Effector memory CD4-positive, alpha-beta T cell (primary cell): ENCODE measurements at regions not wholly inside any gene's neighbourhood (a gene's known extent, or its start where the extent isn't known, plus 50 kb on each side); places are given as distances from the start of the nearest gene placed in this dataset.

Experiments
- DNase-seq, 3 donors: peaks; one replicate each; pipeline ENCODE4 v3.0.0-alpha.2; 2020
- H3K27ac ChIP-seq: 2 replicates; pipeline ENCODE4 v1.7.0; 2013; ENCODE audit warnings: mild to moderate bottlenecking, low read length, moderate library complexity; ENCODE audit not compliant: insufficient read depth, poor library complexity, severe bottlenecking
- H3K27me3 ChIP-seq: replicated peaks from 2 replicates; pipeline ENCODE4 v1.7.0; 2013; ENCODE audit warnings: mild to moderate bottlenecking, low read length; ENCODE audit not compliant: insufficient read depth, control insufficient read depth, poor library complexity, severe bottlenecking
- H3K36me3 ChIP-seq: 2 replicates; pipeline ENCODE4 v1.7.0; 2013; ENCODE audit warnings: mild to moderate bottlenecking, low read length, moderate library complexity; ENCODE audit not compliant: control insufficient read depth, insufficient read depth
- H3K4me1 ChIP-seq: 2 replicates; pipeline ENCODE4 v1.7.0; 2013; ENCODE audit warnings: low read length, mild to moderate bottlenecking; ENCODE audit not compliant: control insufficient read depth, insufficient read depth, poor library complexity, severe bottlenecking
- H3K4me3 ChIP-seq: 2 replicates; pipeline ENCODE4 v1.7.0; 2013; ENCODE audit warnings: low read length, low read depth, mild to moderate bottlenecking; ENCODE audit not compliant: insufficient read depth, poor library complexity, severe bottlenecking
- H3K9me3 ChIP-seq: 2 replicates; pipeline ENCODE4 v1.7.0; 2013; ENCODE audit warnings: mild to moderate bottlenecking, low read length, moderate library complexity; ENCODE audit not compliant: control insufficient read depth

DNA sequence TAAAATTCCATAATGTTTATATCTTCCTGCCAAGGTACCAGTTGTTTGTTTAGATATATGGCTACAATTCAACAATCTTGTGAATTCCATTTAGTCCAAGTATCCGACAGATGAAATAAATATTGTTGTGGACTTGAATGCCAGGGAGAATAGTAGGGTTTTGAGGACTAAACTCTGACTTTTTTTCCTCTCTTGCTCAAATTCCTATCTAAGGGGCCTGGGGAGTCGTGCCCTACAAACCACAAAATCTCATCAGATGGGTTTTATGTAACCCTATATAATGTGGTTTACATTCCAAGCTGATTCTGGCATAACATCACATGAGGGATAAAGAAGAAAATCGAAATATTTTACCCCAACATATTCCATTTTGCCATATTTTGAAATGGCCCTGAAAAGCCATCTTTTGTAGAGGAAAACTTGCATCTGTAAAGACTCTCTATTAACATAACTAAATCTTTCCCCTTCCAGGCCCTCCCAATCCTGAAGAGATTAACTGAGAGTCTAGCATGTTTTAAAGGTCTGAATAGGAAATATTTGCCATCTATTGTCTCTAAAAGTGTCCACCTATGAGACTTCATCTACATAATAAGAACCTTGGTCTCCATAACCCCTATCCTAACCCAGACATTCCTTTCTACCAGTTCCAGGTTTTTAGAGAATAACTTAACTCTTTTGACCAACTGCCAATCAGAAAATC, 184.7 kb upstream of the KITLG start:
- Histone ChIP-seq H3K9me3 (no peaks in the 10 kb centered on the region), H3K4me3 (no peak overlapping the region), H3K27ac (no peak overlapping the region), H3K36me3 (no peaks in the 10 kb centered on the region), H3K4me1 (no peaks in the 10 kb centered on the region), H3K27me3 (no peaks in the 10 kb centered on the region)
- no peak for DNase-seq

GRCh38 chr12:88763536-88764100, 183.3 kb upstream of the KITLG start:
- DNase-seq: no peak

DNA sequence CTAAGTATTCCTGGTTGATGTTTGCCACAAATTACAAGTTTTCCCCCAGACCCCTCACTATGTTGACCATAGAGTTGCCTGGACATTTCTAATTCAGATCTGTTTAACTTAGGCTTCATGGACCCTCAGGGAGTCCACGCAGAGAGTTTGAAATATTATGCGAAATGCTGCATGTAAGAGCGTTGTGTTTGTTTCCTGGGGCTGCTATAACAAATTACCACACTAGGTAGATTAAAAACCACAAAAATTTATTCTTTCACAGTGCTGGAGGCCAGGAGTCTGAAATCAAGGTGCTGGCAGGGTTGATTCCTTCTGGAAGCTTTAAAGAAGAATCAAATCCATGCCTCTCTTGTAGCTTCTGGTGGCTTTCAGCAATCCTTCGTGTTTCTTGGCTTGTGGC, 177.9 kb upstream of the KITLG start:
- no peaks in the 10 kb centered on the region for H3K9me3 ChIP-seq
- no peaks in the 10 kb centered on the region for H3K4me1 ChIP-seq
- no peaks in the 10 kb centered on the region for H3K36me3 ChIP-seq
- H3K27ac ChIP-seq: no peak overlapping the region
- H3K4me3 ChIP-seq: no peak overlapping the region
- no peak for DNase-seq
- no peaks in the 10 kb centered on the region for H3K27me3 ChIP-seq

More at GRCh38 chr12:88763536-88764100, 183.3 kb upstream of the KITLG start:
- Histone ChIP-seq H3K27me3 (no peaks in the 10 kb centered on the region), H3K36me3 (no peaks in the 10 kb centered on the region), H3K27ac (no peak overlapping the region), H3K9me3 (no peaks in the 10 kb centered on the region), H3K4me3 (no peak overlapping the region), H3K4me1 (no peaks in the 10 kb centered on the region)

DNA sequence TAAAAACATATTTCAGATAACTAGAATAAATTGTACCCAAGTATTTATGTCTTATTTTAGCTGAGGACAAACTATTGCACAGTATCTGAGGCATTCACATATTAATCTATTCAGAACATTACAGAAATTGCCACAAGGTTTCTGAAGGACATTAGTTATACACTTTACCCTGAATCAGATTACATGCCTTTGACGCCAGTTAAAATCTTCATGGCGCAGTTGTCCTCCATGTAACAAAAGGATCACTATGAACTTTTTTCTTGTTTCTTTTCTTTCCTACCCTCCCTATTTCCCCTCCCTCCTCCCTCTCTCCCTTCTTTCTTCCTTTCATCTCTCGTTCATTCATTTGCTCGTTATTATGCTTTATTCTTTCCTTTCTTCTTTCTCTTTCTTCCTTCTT, 176.6 kb upstream of the KITLG start:
- no peaks in the 10 kb centered on the region for H3K27me3 ChIP-seq
- no peaks in the 10 kb centered on the region for H3K36me3 ChIP-seq
- H3K4me1 ChIP-seq: no peaks in the 10 kb centered on the region
- no peak overlapping the region for H3K4me3 ChIP-seq
- DNase-seq: no peak
- no peak overlapping the region for H3K27ac ChIP-seq
- H3K9me3 ChIP-seq: no peaks in the 10 kb centered on the region

DNA sequence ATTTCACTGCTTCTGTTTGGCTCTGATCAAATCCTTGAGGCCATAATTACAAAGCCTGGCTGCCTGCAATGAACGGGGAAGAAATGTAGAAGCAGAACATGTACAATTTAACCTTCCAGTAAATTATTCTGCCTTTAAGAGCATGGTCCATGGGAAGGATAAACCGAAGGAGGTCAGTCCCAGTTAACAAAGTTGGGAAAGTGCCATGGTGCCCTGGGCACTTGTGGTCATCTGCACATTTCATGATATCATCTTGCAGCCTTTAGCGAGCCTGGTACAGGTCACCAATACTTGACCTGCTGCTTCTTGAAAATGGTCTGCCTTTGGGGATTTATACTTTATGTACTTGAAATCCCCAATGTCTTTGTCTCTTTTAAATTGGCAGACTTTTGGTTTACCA, 175.9 kb upstream of the KITLG start:
- Histone ChIP-seq H3K36me3 (no peaks in the 10 kb centered on the region), H3K4me3 (no peak overlapping the region), H3K27me3 (no peaks in the 10 kb centered on the region), H3K9me3 (no peaks in the 10 kb centered on the region), H3K4me1 (no peaks in the 10 kb centered on the region), H3K27ac (no peak overlapping the region)
- no peak for DNase-seq

DNA sequence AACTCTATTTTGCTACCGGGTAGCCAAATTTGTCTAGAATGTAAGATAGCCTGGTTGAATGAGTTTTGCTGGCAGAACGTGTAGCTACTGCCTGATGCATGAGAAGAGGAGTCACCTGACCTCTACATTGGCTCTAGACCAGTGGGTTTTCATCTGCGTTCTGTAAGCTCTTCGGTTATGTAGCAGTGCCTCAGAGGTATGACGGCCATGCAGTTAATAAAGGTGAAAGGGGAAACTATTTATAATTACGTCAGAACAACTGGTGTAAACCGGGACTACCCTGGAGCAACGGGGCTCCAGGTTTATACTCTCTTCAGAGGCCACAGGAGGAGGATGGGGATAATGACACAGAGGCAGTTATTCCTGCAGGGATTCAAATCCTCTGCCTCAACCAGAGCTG, 173.4 kb upstream of the KITLG start:
- no peak for DNase-seq
- Histone ChIP-seq H3K36me3 (no peaks in the 10 kb centered on the region), H3K27me3 (no peaks in the 10 kb centered on the region), H3K4me3 (no peak overlapping the region), H3K4me1 (no peaks in the 10 kb centered on the region), H3K9me3 (no peaks in the 10 kb centered on the region), H3K27ac (no peak overlapping the region)

GRCh38 chr12:88753066-88753465, 172.8 kb upstream of the KITLG start:
- H3K36me3 ChIP-seq: no peaks in the 10 kb centered on the region
- H3K4me1 ChIP-seq: no peaks in the 10 kb centered on the region
- H3K27ac ChIP-seq: no peak overlapping the region
- no peak for DNase-seq
- H3K9me3 ChIP-seq: no peaks in the 10 kb centered on the region
- no peak overlapping the region for H3K4me3 ChIP-seq
- no peaks in the 10 kb centered on the region for H3K27me3 ChIP-seq

DNA sequence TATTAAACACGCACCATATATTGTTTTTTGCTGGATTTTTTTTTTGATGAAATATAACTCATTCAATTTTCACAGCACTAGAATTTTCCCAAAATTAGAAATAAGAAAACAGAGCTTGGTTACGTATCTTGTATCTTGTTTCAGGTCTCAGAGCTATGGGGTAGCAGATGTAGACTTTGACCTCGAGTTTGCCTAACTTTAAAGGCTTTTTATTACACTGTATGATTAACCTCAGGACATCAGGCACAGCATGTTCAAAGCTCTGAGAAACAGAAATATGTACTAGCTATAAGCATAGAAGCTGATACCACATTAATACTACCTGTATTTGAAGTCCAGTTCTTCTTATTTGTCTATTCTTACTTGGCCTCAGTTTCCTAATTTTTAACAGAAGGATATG, 171.9 kb upstream of the KITLG start:
- Histone ChIP-seq H3K4me3 (no peak overlapping the region), H3K27ac (no peak overlapping the region), H3K9me3 (no peaks in the 10 kb centered on the region), H3K27me3 (no peaks in the 10 kb centered on the region), H3K4me1 (no peaks in the 10 kb centered on the region), H3K36me3 (no peaks in the 10 kb centered on the region)
- no peak for DNase-seq

DNA sequence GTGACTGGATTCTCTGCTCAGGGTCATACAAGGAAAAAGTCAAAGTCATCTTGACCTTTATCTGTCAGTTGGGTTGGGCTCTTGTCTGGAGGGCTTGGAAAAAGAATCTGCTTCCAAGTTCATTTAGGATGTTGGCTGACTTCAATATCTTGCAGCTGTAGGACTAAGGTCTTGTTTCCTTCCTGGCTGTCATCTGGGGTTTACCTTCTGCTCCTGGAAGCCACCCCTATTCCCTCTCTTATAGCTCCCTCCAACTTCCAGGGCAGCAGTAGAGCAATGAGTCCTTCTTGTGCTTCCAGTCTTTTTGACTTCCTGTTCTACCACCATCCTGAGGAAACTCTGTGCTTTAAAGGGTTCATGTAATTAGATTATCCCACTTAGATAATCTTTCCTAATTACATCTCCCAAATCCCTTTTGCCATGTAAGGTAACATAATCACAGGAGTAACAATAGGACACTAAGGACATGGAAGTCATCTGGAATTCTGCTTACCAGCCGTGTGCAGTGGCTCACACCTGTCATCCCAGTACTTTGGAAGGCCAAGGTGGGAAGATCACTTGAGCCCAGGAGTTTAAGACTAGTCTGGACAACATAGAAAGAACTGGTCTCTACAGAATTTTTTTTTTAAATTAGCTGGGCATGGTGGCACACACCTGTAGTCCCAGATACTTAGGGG, 170.7 kb upstream of the KITLG start:
- no peak overlapping the region for H3K4me3 ChIP-seq
- no peak for DNase-seq
- no peaks in the 10 kb centered on the region for H3K9me3 ChIP-seq
- H3K27ac ChIP-seq: no peak overlapping the region
- no peaks in the 10 kb centered on the region for H3K27me3 ChIP-seq
- H3K36me3 ChIP-seq: no peaks in the 10 kb centered on the region
- H3K4me1 ChIP-seq: no peaks in the 10 kb centered on the region

DNA sequence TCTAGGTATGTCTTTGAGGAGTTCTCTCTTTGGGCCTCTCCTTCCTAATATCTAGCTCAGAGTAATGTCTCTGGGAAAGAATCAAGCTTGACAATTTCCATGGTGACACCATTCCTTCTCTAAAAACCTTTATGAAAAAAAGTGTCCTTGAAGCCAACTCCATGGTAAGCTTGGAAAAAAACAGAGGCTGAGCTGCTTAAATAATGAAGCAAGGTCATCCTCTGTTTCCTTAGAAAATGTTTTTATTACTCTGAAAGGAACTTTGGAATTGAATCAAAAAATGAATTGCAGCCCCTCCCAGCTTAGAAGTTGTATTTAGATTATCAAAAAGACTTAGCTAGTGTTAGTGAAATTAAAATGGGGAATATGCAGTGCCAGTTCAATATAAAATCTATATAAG, 166.1 kb upstream of the KITLG start:
- Histone ChIP-seq H3K36me3 (no peaks in the 10 kb centered on the region), H3K4me3 (no peak overlapping the region), H3K27me3 (no peaks in the 10 kb centered on the region), H3K9me3 (no peaks in the 10 kb centered on the region), H3K27ac (no peak overlapping the region), H3K4me1 (no peaks in the 10 kb centered on the region)
- no peak for DNase-seq
